Astrocyte (in vitro differentiated cells and primary cell): ENCODE measurements at regions not wholly inside any gene's neighbourhood (a gene's known extent, or its start where the extent isn't known, plus 50 kb on each side); places are given as distances from the start of the nearest gene placed in this dataset.

ENCODE experiments used
- EZH2 ChIP-seq: IDR thresholded peaks from 2 replicates; pipeline ENCODE4 v1.6.1; 2012; ENCODE audit warnings: mild to moderate bottlenecking, low read length, inconsistent platforms; ENCODE audit not compliant: insufficient read depth
- TF ChIP-seq, protein P1 (sequence below): IDR thresholded peaks from 2 replicates; pipeline ENCODE4 v1.5.1; 2011; ENCODE audit warnings: low read depth, mild to moderate bottlenecking, inconsistent platforms, low read length, moderate library complexity; ENCODE audit not compliant: insufficient read depth

DNA sequence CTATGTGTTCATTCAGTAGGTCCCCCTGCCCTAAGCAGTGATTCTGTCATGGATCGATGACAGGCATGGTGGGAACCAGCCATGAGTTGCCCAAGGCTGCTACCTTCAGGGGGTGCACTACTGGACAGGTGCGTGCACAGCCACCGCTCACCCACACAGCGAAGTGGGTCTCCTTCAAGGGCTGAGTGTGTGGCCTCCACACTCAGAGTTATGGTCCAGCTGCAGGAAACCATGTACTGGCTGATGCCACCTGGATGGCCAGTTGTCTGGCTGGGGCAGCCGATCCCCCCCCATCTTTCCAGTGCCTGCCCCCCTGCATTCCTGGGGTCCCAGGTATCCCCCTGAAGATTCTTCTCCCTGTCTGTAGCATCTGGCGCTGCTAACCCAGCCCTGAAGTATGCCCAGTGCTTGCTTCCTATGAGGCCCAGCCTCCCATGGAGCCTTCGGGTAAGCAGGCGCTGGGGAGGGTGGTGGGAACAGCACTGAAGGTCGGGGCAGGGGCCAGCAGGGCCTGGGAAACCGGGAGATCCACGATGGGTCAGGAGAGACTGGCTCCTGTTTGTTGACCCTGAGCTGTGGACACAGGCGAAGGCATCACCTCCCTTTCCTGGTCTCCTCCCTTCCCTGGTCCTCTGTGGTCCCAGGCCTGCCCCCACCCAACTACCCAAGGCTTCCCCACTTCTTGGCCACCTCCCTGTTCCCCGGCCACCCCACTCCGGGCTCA lies 106.0 kb downstream of the VEGFA start:
- TF ChIP-seq, protein P1, sequence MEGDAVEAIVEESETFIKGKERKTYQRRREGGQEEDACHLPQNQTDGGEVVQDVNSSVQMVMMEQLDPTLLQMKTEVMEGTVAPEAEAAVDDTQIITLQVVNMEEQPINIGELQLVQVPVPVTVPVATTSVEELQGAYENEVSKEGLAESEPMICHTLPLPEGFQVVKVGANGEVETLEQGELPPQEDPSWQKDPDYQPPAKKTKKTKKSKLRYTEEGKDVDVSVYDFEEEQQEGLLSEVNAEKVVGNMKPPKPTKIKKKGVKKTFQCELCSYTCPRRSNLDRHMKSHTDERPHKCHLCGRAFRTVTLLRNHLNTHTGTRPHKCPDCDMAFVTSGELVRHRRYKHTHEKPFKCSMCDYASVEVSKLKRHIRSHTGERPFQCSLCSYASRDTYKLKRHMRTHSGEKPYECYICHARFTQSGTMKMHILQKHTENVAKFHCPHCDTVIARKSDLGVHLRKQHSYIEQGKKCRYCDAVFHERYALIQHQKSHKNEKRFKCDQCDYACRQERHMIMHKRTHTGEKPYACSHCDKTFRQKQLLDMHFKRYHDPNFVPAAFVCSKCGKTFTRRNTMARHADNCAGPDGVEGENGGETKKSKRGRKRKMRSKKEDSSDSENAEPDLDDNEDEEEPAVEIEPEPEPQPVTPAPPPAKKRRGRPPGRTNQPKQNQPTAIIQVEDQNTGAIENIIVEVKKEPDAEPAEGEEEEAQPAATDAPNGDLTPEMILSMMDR: no peak
- TF ChIP-seq EZH2: no peak
